NCI-H748 (cell line): ENCODE measurements at regions not wholly inside any gene's neighbourhood (a gene's known extent, or its start where the extent isn't known, plus 50 kb on each side); places are given as distances from the start of the nearest gene placed in this dataset.
A peak's percentile ranks its signal among the peaks of the same experiment; 100 is the strongest.

Experiments used
- DNase-seq: peaks from one replicate; lab custom pipeline; 2025; ENCODE audit not compliant: unreplicated experiment; lab: John Stamatoyannopoulos, UW

DNA sequence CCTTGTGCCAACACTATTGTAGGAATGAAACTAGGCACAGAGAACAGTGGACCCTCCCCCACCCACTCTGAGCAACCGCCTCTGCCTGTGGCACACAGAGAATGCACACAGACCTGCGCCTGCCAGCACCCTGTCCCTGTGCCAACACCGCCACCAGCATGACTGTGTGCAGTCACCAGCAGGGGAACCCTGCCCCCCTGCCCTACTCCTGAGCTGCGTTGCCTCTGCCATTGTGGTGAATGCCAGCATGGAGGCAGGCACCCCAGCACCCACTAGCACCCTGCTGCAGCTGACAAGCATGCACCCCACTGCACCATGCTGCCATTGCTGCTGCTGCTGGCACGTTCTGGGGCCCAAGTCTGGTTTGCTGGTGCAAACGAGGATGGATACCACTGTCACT lies 94.4 kb upstream of the PRLR start:
- DNase-seq, result no peak

- DNase-seq, result no peak
These were observed 93.9 kb upstream of the PRLR start for GRCh38 chr5:35324201-35324600.

DNA sequence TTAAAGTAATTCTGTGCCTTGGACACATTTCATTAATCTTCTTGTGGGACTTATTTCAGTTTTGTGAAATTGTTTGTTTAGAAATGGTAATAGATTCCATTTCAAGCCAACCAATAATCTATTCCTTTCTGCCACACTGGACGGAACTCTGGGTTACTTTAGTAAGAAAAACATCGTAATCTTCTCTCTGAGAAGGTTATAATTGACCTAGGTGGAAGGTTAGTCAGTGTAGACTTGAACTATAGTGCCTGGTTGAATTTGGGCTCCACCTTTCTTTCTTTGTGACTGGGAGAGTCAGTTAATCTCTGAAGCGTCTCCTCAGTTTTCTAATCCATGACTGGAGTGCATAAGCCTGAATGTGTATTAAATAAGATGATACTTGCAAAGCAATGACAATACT lies 89.7 kb upstream of the PRLR start:
- DNase-seq, result no peak

- DNase-seq, result no peak
These were observed 89.2 kb upstream of the PRLR start for GRCh38 chr5:35319333-35320002.

- peak; percentile 32 for DNase-seq
These were observed 87.3 kb upstream of the PRLR start for GRCh38 chr5:35317586-35317985.

GRCh38 chr5:35316611-35317274 lies 86.5 kb upstream of the PRLR start:
- no peak for DNase-seq

GRCh38 chr5:35313291-35313690 lies 83.0 kb upstream of the PRLR start:
- DNase-seq, result no peak

DNA sequence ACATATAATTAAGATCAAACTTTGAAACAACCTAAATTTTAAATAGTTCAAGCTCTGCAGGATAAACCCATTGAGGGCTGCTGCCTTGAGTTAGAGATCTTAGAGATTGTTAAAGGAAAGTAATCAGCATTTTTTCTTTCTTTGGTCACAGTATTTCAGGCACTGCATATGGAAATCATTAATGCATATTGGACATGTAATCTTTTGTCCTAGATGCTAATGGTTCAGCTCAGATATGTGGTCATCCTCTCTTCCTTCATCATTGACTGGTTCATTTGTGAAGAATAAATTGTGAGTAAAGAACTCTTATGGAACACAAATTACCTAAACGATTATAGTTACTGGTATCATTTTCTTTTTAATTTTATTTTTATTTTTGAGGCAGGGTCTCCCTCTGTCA lies 82.0 kb upstream of the PRLR start:
- DNase-seq, result no peak

DNA sequence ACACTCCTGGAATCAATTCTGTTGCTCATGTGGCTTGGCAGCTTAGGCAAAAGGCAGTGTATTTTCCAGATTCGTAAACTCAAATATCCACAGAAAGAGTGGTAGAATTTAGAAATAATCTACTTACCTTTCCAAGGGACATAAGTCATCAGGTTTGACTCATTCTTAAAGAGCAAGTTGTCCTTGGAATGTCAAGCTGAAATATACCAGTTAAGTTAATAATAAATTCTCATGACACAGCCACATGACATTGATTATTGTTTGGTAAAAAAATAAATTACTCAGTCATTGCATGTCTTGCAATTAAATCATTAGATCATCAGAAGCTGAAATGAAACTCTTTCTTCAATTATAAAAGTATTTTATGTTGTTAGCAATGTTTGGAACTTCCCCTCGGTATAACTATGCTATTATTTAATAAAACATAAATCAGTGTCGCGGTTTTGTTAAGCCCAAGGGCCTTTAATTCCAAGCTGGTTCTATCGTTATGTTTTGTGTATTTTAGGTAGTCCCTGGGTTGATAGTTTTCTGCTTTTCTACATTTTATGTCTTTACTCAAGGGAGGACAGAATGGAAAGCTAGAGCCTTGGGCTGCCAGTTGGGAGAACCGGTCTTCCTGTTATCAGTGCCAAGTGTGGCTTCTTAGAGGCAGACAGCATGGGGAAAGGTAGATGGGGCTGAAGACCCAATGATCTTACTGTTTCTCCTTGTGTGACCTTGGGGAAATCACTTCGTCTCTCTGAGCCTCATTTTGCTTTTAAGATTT lies 79.3 kb upstream of the PRLR start:
- no peak for DNase-seq

DNA sequence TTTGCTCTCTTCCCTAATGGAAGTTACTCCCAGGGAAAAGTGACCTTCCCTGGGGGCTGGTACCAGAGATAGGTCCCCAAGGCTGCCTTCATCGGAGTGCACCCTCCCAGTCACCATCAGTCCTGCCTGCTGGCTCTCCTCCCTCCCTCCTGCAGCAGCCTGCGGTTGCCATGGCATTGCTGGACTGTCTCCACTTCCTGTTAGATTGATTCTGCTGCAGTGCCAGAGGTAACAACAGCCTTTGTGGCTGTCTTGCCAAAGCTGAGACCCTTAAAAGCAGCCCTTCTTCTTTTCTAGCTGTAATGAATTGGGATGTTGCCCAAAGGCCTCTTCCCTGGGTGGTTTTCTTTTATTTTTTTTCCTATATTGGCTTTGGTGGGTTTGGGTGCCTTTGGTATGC lies 78.1 kb upstream of the PRLR start:
- DNase-seq, result peak; percentile 88

- DNase-seq, result peak; percentile 50
These were observed 76.6 kb upstream of the PRLR start for GRCh38 chr5:35306716-35307365.

- DNase-seq, result no peak
These were observed 75.2 kb upstream of the PRLR start for GRCh38 chr5:35305336-35306020.

DNA sequence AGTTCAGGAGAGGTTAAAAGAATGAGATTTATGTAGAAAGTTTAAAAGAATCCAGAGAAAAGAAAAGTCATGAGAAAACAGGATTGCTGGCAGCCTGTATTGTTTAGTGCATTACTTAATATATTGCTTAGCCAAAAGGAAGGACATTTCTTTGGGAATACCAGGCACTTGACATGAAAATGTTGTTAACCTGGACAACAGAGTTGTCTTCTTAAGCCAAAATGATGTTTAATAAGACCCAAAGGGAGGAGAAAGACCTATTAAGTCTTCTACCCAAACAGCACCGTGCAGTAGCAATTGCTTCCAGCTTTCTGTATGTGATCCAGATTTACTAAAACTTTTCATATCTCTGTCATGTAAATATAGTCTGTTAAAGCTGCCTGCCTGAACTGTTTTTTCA lies 74.0 kb upstream of the PRLR start:
- DNase-seq, result no peak

DNA sequence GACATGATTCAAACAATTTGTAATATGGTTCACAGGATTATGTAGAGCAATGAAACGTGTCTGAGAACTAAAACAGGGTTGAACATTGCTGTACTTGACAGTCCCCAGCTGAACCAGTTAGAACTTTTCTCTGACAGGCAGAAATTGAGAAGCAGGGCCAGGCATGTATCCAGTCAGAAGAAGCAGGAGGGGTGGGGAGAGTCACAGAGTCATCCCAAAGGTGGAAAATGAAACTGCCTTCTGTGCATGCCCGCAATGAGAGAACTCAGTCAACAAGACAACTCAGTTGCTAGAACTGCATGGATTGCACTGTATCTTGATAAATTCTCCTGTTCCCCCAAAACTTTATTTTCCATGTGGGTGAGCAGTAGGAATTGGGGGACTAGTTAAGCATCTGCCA lies 72.9 kb upstream of the PRLR start:
- no peak for DNase-seq

GRCh38 chr5:35302544-35302943 lies 72.3 kb upstream of the PRLR start:
- no peak for DNase-seq

- no peak for DNase-seq
These were observed 67.5 kb upstream of the PRLR start for GRCh38 chr5:35297755-35298154.

DNA sequence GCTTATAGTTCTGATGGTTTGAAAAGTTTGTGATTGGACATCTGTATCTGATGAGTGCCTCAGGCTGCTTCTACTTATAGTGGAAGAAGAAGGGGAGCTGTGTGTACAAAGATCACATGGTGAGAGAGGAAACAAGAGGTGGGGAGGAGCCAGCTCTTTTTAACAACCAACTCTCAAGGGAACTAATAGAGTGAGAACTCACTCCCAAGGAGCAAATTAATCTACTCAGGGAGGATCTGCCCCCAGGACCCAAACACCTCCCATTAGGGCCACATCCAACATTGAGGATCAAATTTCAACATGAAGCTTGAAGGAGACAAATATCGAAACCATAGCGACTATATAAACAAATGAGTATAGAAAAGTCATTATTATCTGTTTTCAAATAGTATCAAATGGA lies 64.7 kb upstream of the PRLR start:
- DNase-seq, result peak; percentile 95

DNA sequence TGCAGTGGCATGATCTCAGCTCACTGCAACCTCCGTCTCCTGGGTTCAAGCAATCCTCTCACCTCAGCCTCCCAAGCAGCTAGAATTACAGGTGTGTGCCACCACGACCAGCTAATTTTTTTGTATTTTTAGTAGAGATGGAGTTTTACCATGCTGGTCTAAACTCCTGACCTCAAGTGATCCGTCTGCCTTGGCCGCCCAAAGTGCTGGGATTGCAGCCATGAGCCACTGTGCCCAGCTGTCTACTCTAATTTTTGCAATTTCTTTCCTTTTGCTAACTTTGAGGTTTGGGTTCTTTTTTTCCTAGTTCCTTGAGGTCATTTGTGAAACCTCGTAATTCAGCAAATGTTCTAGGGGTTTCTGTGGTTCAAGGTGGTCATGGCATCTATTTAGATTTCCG lies 63.7 kb upstream of the PRLR start:
- no peak for DNase-seq

DNA sequence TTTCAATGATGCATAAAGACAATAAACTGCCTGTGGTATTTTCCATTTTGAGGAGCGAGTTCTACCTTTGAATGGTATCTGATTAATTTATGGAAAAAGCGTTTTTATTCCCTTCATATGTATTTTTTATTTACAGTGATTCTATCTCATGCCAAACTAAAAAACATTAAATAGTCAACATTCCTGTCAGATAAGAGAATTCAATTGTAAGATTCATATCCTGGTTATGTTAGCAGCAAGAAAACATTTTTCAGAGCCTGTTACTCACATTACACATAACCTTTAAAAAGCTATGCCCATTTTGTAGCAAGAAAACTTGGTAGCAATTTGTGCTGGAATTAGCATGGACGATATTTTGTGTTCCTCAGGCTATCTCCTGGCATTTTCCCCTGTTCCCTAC lies 55.1 kb upstream of the PRLR start:
- no peak for DNase-seq

DNA sequence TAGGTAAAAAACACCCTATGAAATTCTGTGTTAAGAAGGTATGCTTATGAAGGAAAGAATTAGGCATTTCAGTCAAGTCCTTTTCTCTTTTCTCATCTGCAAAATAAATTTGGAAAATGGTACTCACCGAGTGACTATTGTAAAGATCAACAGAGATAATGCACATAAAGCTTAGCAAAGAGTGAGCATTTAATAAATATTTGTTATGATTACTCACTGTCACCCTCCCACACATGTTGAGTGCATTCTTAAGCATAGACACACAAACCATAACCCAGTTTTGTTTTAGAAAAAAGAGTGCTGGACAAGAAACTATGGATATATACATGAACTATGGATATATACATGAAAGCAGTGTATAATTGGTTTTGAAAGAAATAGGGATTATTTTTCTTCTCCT lies 54.7 kb upstream of the PRLR start:
- no peak for DNase-seq

DNA sequence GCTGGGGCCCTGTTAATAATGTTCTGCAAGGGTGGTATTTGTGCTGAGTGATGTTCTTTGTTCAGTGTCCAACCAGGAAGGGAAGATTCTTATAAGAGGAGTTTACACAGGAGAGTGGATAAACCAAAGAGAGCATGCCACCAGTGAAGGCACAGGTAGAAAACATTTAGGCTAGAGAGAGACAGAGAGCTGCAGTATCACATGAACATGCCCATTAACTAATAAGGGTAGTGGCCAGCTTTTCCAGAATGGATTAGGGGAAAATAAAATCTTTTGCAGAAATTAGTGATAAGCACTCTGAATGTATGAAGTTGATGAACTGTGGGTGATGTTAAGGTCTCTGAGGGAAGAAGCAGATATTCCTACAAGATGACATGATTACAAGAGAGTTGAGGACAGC lies 54.1 kb upstream of the PRLR start:
- no peak for DNase-seq
